K562 (cell line): ENCODE measurements at regions not wholly inside any gene's neighbourhood (a gene's known extent, or its start where the extent isn't known, plus 50 kb on each side); places are given as distances from the start of the nearest gene placed in this dataset.

Experiments
- ATAC-seq: fragments of 200-7000 bp; cut with Tn5 transposase; 3 replicates; pipeline ENCODE4 v1.9.1; 2020; ENCODE audit warnings: moderate library complexity
- BruUV-seq: library from RNA; stranded (reverse); fragments of 400-500 nt; replicated peaks from 2 replicates; lab custom pipeline; 2021; lab: Mats Ljungman, UMichigan
- CTCF ChIA-PET: fragments of 300-600 bp; formaldehyde crosslinking; extraction: SDS; loops from one replicate; lab custom pipeline; 2021; ENCODE audit warnings: low intra/inter-chr PET ratio; lab: Yijun Ruan, JAX
- POLR2A ChIA-PET: fragments of 300-600, 350-650 bp; sonication (Branson Sonifier 250); formaldehyde crosslinking; extraction: SDS; loops from one replicate; lab custom pipeline; 2021; ENCODE audit warnings: antibody characterized with exemption, inconsistent platforms; lab: Yijun Ruan, JAX
- DNase-seq, 4 experiments: peaks; one replicate each; pipeline versions ENCODE4 v3.0.0 to v3.0.0-alpha.2; 2011 to 2018; ENCODE audit warnings: low spot score in 3 of 4, mixed read lengths in 3 of 4; ENCODE audit errors: extremely low read depth in 1 of 4
- FAIRE-seq: peaks from 2 replicates; lab custom pipeline; 2011; peaks lifted over from hg19 to GRCh38; lab: Jason Lieb, UNC
- H2AFZ ChIP-seq: 2 replicates; pipeline ENCODE4 v1.6.0; 2011; ENCODE audit warnings: low read depth, low read length, control low read depth, inconsistent platforms
- H3K27ac ChIP-seq: fragments of 200-600 bp; 3 replicates; pipeline ENCODE4 v1.8.0; 2011; ENCODE audit warnings: low read depth, mild to moderate bottlenecking, control low read depth, inconsistent platforms, low read length, moderate library complexity, mixed read lengths; ENCODE audit errors: extremely low read depth
- H3K27me3 ChIP-seq, 2 experiments: fragments of 300-600 bp in 1 of 2; 2 replicates in 1 of 2; 3 replicates in 1 of 2; pipeline versions ENCODE4 v1.6.0 to v1.8.0; 2011; ENCODE audit warnings: inconsistent platforms in 2 of 2, low read length in 2 of 2, mild to moderate bottlenecking in 1 of 2, mixed read lengths in 1 of 2, moderate library complexity in 1 of 2; ENCODE audit not compliant: control insufficient read depth in 2 of 2, insufficient read depth in 2 of 2
- H3K36me3 ChIP-seq: fragments of 300-600 bp; 3 replicates; pipeline ENCODE4 v1.8.0; 2011; ENCODE audit warnings: mild to moderate bottlenecking, low read length, inconsistent platforms; ENCODE audit not compliant: control insufficient read depth, insufficient read depth
- H3K4me1 ChIP-seq, 2 experiments: fragments of 200-600 bp in 1 of 2; replicated peaks in 1 of 2; 2 replicates in 1 of 2; 3 replicates in 1 of 2; pipeline versions ENCODE4 v1.5.1 to v1.8.0; 2011; ENCODE audit warnings: inconsistent platforms in 2 of 2, low read length in 2 of 2, mild to moderate bottlenecking in 1 of 2, mixed read lengths in 1 of 2, moderate library complexity in 1 of 2; ENCODE audit not compliant: control insufficient read depth in 2 of 2, insufficient read depth in 2 of 2
- H3K4me2 ChIP-seq: 2 replicates; pipeline ENCODE4 v1.6.1; 2011; ENCODE audit warnings: low read length, control low read depth, inconsistent platforms, mixed read lengths; ENCODE audit not compliant: insufficient read depth
- H3K4me3 ChIP-seq: fragments of 200-600 bp; sonication (generic), shearing (Covaris generic); 2 replicates; pipeline ENCODE4 v1.5.1; 2016; ENCODE audit warnings: control low read depth, inconsistent platforms
- H3K79me2 ChIP-seq: fragments of 200-600 bp; 3 replicates; pipeline ENCODE4 v1.8.0; 2011; ENCODE audit warnings: low read length, inconsistent platforms; ENCODE audit not compliant: control insufficient read depth, insufficient read depth
- H3K9ac ChIP-seq, 2 experiments: 2 replicates each; pipeline versions ENCODE4 v1.6.0 to v1.6.1; 2011; ENCODE audit warnings: low read depth in 2 of 2, low read length in 2 of 2, control low read depth in 1 of 2, inconsistent platforms in 1 of 2, mild to moderate bottlenecking in 1 of 2, mixed read lengths in 1 of 2; ENCODE audit not compliant: insufficient read depth in 1 of 2
- H3K9me1 ChIP-seq: one replicate; pipeline ENCODE4 v1.6.0; 2011; ENCODE audit warnings: inconsistent platforms, mild to moderate bottlenecking, low read length, moderate library complexity; ENCODE audit not compliant: control insufficient read depth, insufficient read depth
- H3K9me3 ChIP-seq: replicated peaks from 2 replicates; pipeline ENCODE4 v1.5.1; 2011; ENCODE audit warnings: low read depth, low read length, inconsistent platforms; ENCODE audit not compliant: control insufficient read depth, insufficient read depth
- H4K20me1 ChIP-seq: replicated peaks from 2 replicates; pipeline ENCODE4 v1.6.1; 2011; ENCODE audit warnings: low read length, inconsistent platforms, mixed read lengths; ENCODE audit not compliant: control insufficient read depth, insufficient read depth
- CTBP1 ChIP-seq: fragments of 450-650 bp; IDR thresholded peaks from 2 replicates; pipeline ENCODE4 v1.6.1; 2016; ENCODE audit warnings: borderline replicate concordance
- CUX1 ChIP-seq: fragments of 200-800 bp; sonication (Bioruptor generic); IDR thresholded peaks from 2 replicates; pipeline ENCODE4 v1.6.1; 2016; ENCODE audit warnings: missing genetic modification characterization, missing compliant biosample characterization
- GABPB2 ChIP-seq: fragments of 250-450 bp; sonication (Bioruptor Pico); conservative IDR thresholded peaks from 2 replicates; pipeline ENCODE4 v1.5.1; 2021; ENCODE audit warnings: mild to moderate bottlenecking
- HOMEZ ChIP-seq: fragments of 250-450 bp; sonication (Bioruptor Pico); IDR thresholded peaks from 2 replicates; pipeline ENCODE4 v1.4.0; 2020; ENCODE audit warnings: mild to moderate bottlenecking, moderate library complexity
- IRF9 ChIP-seq: fragments of 450-650 bp; IDR thresholded peaks from 2 replicates; pipeline ENCODE4 v1.6.1; 2016; ENCODE audit warnings: missing biosample characterization, missing genetic modification characterization
- POLR2AphosphoS5 ChIP-seq: IDR thresholded peaks from 2 replicates; pipeline ENCODE4 v1.6.1; 2011; ENCODE audit warnings: mild to moderate bottlenecking, low read depth, low read length, moderate library complexity; ENCODE audit not compliant: control insufficient read depth, insufficient read depth
- SP2 ChIP-seq: IDR thresholded peaks from 2 replicates; pipeline ENCODE4 v1.6.1; 2011; ENCODE audit warnings: mild to moderate bottlenecking, low read depth, low read length, moderate library complexity; ENCODE audit not compliant: poor library complexity, severe bottlenecking; ENCODE audit errors: extremely low read depth
- ZBTB12 ChIP-seq: fragments of 250-450 bp; sonication (Bioruptor Pico); IDR thresholded peaks from 2 replicates; pipeline ENCODE4 v1.4.0; 2020
- ZNF518B ChIP-seq: fragments of 250-450 bp; sonication (Bioruptor Pico); IDR thresholded peaks from 2 replicates; pipeline ENCODE4 v1.5.0; 2021; ENCODE audit warnings: mild to moderate bottlenecking, moderate library complexity
- ZNF830 ChIP-seq: fragments of 250-450 bp; sonication (Bioruptor Pico); IDR thresholded peaks from 2 replicates; pipeline ENCODE4 v1.5.0; 2021; ENCODE audit warnings: mild to moderate bottlenecking
- WGBS: fragments of 100-300 bp; shearing (Covaris generic); methylation state at CpG from one replicate; pipeline ENCODE4 v1.1.6; 2016; ENCODE audit warnings: low coverage, mixed read lengths; ENCODE audit not compliant: insufficient coverage; ENCODE audit errors: missing lambda C conversion rate; 5-methylcytosine and 5-hydroxymethylcytosine counted together
- in situ Hi-C: fragments of 300-500 bp; cut with MboI; formaldehyde crosslinking; loops from 4 replicates; pipeline ENCODE4 v1.15.0; 2018; ENCODE audit warnings: inconsistent platforms, mixed read lengths
- intact Hi-C: fragments of 100-400 bp; cut with micrococcal nuclease; formaldehyde crosslinking; loops from 2 replicates; pipeline ENCODE4 v1.14.2; 2022

- Histone ChIP-seq H4K20me1 (no peaks in the 10 kb centered on the region), H3K9ac (no peak overlapping the region), H3K4me1 (no peaks in the 10 kb centered on the region), H3K4me2 (no peak overlapping the region), H3K4me3 (no peak overlapping the region), H3K9me1 (no peaks in the 10 kb centered on the region), H3K36me3 (no peaks in the 10 kb centered on the region), H3K9me3 (no peaks in the 10 kb centered on the region), H3K27ac (no peak overlapping the region), H3K79me2 (no peaks in the 10 kb centered on the region), H2AFZ (no peak overlapping the region), H3K27me3 (no peaks in the 10 kb centered on the region)
- intact Hi-C loops, result no loop called here
- FAIRE-seq (no peak), DNase-seq (no peak), ATAC-seq (no peak)
- CTCF ChIA-PET, result no interaction called here
- no TSS peak for BruUV-seq
- POLR2A ChIA-PET, result no interaction called here
- WGBS, result 2% methylated on average over 6 of the region's 6 CpGs
- in situ Hi-C loops, result no loop called here
- TF ChIP-seq SP2 (no peak), GABPB2 (CRISPR knock-in tag) (no peak), CUX1 (CRISPR knock-in tag) (no peak), ZNF518B (no peak), CTBP1 (no peak), IRF9 (tag) (no peak), HOMEZ (CRISPR knock-in tag) (no peak), ZNF830 (no peak), POLR2AphosphoS5 (no peak), ZBTB12 (CRISPR knock-in tag) (no peak)
These were observed 226.4 kb downstream of the FAM181B start for GRCh38 chr11:82507288-82507687.
